Stimulated activated CD4-positive, alpha-beta T cell treated with anti-CD3 and anti-CD28 coated beads, Interleukin-1b, Interleukin-23, amount 100 ng/mL, for 1 hour (primary cell): ENCODE measurements at regions not wholly inside any gene's neighbourhood (a gene's known extent, or its start where the extent isn't known, plus 50 kb on each side); places are given as distances from the start of the nearest gene placed in this dataset.
"Not testable (repeated sequence)": the region's sequence is repeated elsewhere in the genome, so short reads cannot be mapped to it uniquely, and the experiment has no call there.

ENCODE experiments used
- DNase-seq, 2 donors: peaks; one replicate each; pipeline ENCODE4 v3.0.0-alpha.2; 2020; ENCODE audit warnings: low read depth in 2 of 2

DNA sequence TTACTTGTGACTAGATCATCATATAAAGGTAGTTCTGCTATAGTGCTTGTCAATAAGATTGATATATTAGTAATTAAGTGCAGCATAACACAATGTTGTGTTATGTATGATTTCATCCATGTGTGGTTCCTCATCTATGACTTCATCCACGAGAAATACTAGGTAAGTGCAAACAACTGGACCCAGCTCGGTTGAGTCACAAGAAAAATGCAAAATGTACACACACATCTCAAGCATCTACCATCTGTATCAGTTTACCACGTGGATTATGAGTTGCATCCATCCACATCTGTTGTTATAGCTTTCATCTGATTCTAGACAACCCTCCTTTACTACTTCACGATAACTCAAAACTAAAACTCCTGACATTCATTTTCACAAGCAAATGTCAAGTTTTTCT is 517.0 kb upstream of the CITED2 start:
- no peak for DNase-seq

- DNase-seq = no peak
Observed at GRCh38 chr6:139888681-139889122, 514.3 kb upstream of the CITED2 start.

GRCh38 chr6:139887275-139887674 is 512.8 kb upstream of the CITED2 start:
- DNase-seq = no peak

DNA sequence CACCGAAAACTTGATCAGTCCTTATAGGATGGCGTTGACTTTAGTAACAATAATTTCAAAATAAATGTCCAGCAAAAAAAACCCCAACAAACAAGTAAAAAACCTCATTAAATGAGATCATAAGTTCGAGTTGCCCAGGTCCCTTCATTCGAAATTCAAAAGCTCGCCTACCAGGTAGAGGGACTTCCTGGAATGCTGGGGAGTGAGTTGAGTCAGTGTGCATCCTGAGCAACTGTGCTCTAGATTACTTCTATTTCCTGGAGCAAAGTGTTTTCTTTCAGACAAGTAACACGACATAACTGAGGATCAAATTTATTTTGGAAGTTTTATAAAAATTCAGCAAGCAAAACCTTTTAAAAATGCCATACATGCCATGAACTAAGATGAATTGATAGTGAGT is 511.9 kb upstream of the CITED2 start:
- DNase-seq = no peak

GRCh38 chr6:139885909-139886308 is 511.5 kb upstream of the CITED2 start:
- DNase-seq = no peak

DNA sequence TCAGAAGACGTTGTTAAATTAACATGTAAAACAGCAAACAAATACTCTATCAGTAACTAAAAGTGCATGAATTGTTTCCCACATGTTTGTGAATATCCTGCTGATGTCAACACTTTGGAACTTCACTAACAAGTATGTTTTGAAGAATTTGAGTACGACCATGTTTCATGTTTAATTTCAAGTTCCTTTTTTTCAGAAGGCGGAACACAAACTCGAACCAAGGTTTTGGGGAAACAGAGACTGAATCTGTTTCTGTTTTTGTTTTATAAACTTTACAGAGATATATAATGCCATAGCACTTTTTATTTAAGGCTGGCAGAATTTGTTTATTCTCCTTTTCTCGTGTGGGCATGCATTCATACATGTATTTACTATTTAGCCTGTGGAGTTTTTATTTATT is 509.3 kb upstream of the CITED2 start:
- DNase-seq = no peak

DNA sequence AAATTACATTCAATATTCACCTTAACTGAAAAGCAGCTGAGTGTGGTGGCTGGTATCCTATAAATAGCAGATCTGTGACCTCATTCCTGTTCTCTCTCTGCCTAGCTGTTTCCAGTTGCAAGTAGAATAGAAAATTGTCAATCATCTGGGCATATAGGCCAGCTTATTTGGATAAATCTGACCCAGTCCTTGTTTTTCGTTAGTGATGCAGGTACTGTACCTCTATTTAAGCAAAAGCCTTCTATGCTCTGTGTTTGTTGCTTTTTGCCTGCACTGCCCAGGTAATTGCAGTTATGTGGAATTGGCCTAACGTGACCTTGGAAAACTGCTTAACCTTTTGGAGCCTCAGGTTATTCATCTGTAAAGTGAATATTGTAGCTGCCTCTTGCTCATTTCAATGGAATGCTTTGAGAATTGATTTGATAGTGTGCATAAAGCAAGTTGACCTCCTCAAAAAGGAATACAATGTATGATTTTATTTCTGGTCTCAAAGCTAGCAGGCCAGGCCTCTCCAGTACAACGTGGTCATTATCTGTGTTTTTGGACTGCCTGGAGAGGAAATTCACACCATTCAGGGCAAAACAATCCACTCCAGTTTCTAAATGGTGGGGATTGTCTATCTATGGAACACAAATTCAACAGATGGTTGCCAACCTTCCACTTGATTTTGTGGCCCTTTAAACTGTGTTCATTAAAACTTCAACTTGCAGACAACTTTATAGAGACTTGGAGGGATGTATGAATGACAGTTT is 508.7 kb upstream of the CITED2 start:
- no peak for DNase-seq

- DNase-seq = no peak
Observed at GRCh38 chr6:139882234-139882633, 507.8 kb upstream of the CITED2 start.

GRCh38 chr6:139881728-139882211 is 507.3 kb upstream of the CITED2 start:
- DNase-seq = no peak

- DNase-seq = no peak
Observed at GRCh38 chr6:139881236-139881635, 506.8 kb upstream of the CITED2 start.

- no peak for DNase-seq
Observed at GRCh38 chr6:139879823-139880356, 505.4 kb upstream of the CITED2 start.

GRCh38 chr6:139879241-139879640 is 504.8 kb upstream of the CITED2 start:
- DNase-seq = not testable (repeated sequence)

- DNase-seq = no peak
Observed at GRCh38 chr6:139877828-139878405, 503.5 kb upstream of the CITED2 start.

- no peak for DNase-seq
Observed at GRCh38 chr6:139872665-139873064, 498.2 kb upstream of the CITED2 start.

GRCh38 chr6:139871803-139872510 is 497.5 kb upstream of the CITED2 start:
- DNase-seq = no peak

GRCh38 chr6:139871165-139871710 is 496.8 kb upstream of the CITED2 start:
- DNase-seq = no peak

- DNase-seq = no peak
Observed at GRCh38 chr6:139868576-139868975, 494.1 kb upstream of the CITED2 start.

DNA sequence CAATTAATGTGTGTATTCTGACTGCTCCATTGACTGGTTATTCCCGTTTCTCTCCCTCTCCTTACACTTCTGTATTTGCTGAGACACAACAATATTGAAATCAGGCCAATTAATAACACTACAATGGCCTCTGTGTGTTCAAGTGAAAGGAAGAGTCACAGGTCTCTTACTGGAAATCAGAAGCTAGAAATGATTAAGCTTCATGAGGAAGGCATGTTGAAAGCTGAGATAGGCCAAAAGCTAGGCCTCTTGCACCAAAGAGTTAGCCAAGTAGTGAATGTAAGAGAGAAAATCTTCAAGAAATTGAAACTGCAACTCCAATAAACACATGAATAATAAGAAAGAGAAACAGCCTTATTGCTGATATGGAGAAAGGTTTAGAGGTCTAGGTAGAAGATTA is 489.5 kb upstream of the CITED2 start:
- no peak for DNase-seq

DNA sequence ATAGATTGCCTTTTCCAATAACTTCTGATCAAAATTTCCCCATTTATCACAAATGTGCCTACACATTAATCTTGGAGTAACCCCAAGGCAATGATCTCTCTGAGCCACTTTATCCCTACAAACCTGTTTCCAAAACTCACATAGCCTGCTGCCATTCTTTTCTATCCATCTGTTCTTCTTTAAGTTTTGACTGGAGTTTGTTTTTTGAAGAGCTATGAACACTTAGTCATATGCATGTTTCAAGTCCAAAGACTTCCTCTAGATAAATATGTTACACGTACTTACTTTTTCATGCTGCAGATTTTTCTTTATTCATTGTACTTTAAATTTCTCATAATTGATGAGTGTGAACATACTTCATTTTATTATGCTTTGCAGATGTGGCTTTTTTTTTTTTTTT is 488.9 kb upstream of the CITED2 start:
- no peak for DNase-seq

- DNase-seq = no peak
Observed at GRCh38 chr6:139862311-139862710, 487.9 kb upstream of the CITED2 start.

GRCh38 chr6:139860203-139860602 is 485.8 kb upstream of the CITED2 start:
- no peak for DNase-seq

- no peak for DNase-seq
Observed at GRCh38 chr6:139858429-139858828, 484.0 kb upstream of the CITED2 start.
